GM12878 (cell line): ENCODE measurements at regions not wholly inside any gene's neighbourhood (a gene's known extent, or its start where the extent isn't known, plus 50 kb on each side); places are given as distances from the start of the nearest gene placed in this dataset.

Experiments
- ATF7 ChIP-seq: fragments of 450-650 bp; IDR thresholded peaks from 2 replicates; pipeline ENCODE4 v1.6.1; 2016; ENCODE audit warnings: low read depth, mild to moderate bottlenecking
- BMI1 ChIP-seq: fragments of 450-650 bp; IDR thresholded peaks from 2 replicates; pipeline ENCODE4 v1.6.1; 2016; ENCODE audit warnings: mild to moderate bottlenecking, moderate library complexity, borderline replicate concordance
- BRCA1 ChIP-seq: IDR thresholded peaks from 2 replicates; pipeline ENCODE4 v1.6.1; 2011; ENCODE audit warnings: low read depth, low read length, improper control_type of control experiment
- CEBPZ ChIP-seq: fragments of 150-350 bp; IDR thresholded peaks from 2 replicates; pipeline ENCODE4 v1.6.1; 2016; ENCODE audit warnings: low read depth, low read length
- GABPA ChIP-seq: IDR thresholded peaks from 2 replicates; pipeline ENCODE4 v1.6.1; 2014; ENCODE audit warnings: antibody characterized with exemption, low read depth, mild to moderate bottlenecking, inconsistent platforms
- GATAD2B ChIP-seq: fragments of 450-650 bp; conservative IDR thresholded peaks from 2 replicates; pipeline ENCODE4 v1.6.1; 2017; ENCODE audit warnings: low read depth, mild to moderate bottlenecking, moderate library complexity
- HDGF ChIP-seq: fragments of 450-650 bp; IDR thresholded peaks from 2 replicates; pipeline ENCODE4 v1.6.1; 2016; ENCODE audit warnings: antibody characterized with exemption
- HSF1 ChIP-seq: fragments of 150-350 bp; IDR thresholded peaks from 2 replicates; pipeline ENCODE4 v1.6.1; 2014; ENCODE audit warnings: mild to moderate bottlenecking, low read depth, low read length
- KAT2A ChIP-seq: conservative IDR thresholded peaks from 2 replicates; pipeline ENCODE4 v1.6.1; 2011; ENCODE audit warnings: low read depth, low read length; ENCODE audit not compliant: control insufficient read depth
- KDM1A ChIP-seq: fragments of 200-600 bp; sonication (generic); IDR thresholded peaks from 2 replicates; pipeline ENCODE4 v1.6.1; 2016; ENCODE audit warnings: borderline replicate concordance
- PML ChIP-seq: IDR thresholded peaks from 2 replicates; pipeline ENCODE4 v1.6.1; 2012; ENCODE audit warnings: low read length, inconsistent platforms
- POLR2AphosphoS5 ChIP-seq: IDR thresholded peaks from 2 replicates; pipeline ENCODE4 v1.6.1; 2011; ENCODE audit warnings: mild to moderate bottlenecking, low read length, inconsistent platforms
- STAT1 ChIP-seq: fragments of 450-650 bp; conservative IDR thresholded peaks from 2 replicates; pipeline ENCODE4 v1.6.1; 2014; ENCODE audit warnings: antibody characterized with exemption, mild to moderate bottlenecking
- SUPT20H ChIP-seq: IDR thresholded peaks from 2 replicates; pipeline ENCODE4 v1.6.1; 2011; ENCODE audit warnings: low read depth, mild to moderate bottlenecking, low read length, moderate library complexity, borderline replicate concordance; ENCODE audit not compliant: control insufficient read depth
- YY1 ChIP-seq: IDR thresholded peaks from 2 replicates; pipeline ENCODE4 v1.6.1; 2011; ENCODE audit warnings: low read depth, mild to moderate bottlenecking, low read length
- ZNF217 ChIP-seq: fragments of 450-650 bp; IDR thresholded peaks from 2 replicates; pipeline ENCODE4 v1.6.1; 2017; ENCODE audit warnings: antibody characterized with exemption, mild to moderate bottlenecking
- TF ChIP-seq, protein P1 (sequence below), 3 experiments: IDR thresholded peaks in 2 of 3; conservative IDR thresholded peaks in 1 of 3; 2 replicates each; pipeline ENCODE4 v1.5.1; 2011; ENCODE audit warnings: low read depth in 3 of 3, low read length in 3 of 3, mild to moderate bottlenecking in 3 of 3, control low read depth in 2 of 3, moderate library complexity in 2 of 3, inconsistent platforms in 1 of 3, mixed read lengths in 1 of 3; ENCODE audit not compliant: control insufficient read depth in 2 of 3, insufficient read depth in 1 of 3; ENCODE audit errors: extremely low read depth in 1 of 3
- TF ChIP-seq, protein P2 (sequence below): fragments of 450-650 bp; IDR thresholded peaks from 2 replicates; pipeline ENCODE4 v1.6.1; 2017; ENCODE audit warnings: borderline replicate concordance
- TF ChIP-seq, protein P3 (sequence below): fragments of 450-650 bp; formaldehyde crosslinking; IDR thresholded peaks from 2 replicates; pipeline ENCODE4 v1.5.0; 2022; ENCODE audit warnings: mild to moderate bottlenecking, missing genetic modification characterization

GRCh38 chr17:70344386-70345060 lies 175.2 kb downstream of the KCNJ2 start (continued):
- TF ChIP-seq, protein P1, sequence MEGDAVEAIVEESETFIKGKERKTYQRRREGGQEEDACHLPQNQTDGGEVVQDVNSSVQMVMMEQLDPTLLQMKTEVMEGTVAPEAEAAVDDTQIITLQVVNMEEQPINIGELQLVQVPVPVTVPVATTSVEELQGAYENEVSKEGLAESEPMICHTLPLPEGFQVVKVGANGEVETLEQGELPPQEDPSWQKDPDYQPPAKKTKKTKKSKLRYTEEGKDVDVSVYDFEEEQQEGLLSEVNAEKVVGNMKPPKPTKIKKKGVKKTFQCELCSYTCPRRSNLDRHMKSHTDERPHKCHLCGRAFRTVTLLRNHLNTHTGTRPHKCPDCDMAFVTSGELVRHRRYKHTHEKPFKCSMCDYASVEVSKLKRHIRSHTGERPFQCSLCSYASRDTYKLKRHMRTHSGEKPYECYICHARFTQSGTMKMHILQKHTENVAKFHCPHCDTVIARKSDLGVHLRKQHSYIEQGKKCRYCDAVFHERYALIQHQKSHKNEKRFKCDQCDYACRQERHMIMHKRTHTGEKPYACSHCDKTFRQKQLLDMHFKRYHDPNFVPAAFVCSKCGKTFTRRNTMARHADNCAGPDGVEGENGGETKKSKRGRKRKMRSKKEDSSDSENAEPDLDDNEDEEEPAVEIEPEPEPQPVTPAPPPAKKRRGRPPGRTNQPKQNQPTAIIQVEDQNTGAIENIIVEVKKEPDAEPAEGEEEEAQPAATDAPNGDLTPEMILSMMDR (IDR thresholded peaks at IDR 0.05 in 2 of 3, conservative IDR thresholded peaks at IDR 0.05 in 1 of 3; ENCODE audit: control insufficient read depth in 2 of 3, extremely low read depth in 1 of 3, insufficient read depth in 1 of 3, low read depth in 3 of 3, low read length in 3 of 3), result no peak
- no peak for TF ChIP-seq POLR2AphosphoS5
- TF ChIP-seq CEBPZ, result no peak
- TF ChIP-seq GATAD2B, result no peak
- no peak for TF ChIP-seq KDM1A
- TF ChIP-seq GABPA, result 0 out of 2 replicates have a peak, but pooled peaks have one; percentile 2
- no peak for TF ChIP-seq SUPT20H
- no peak for TF ChIP-seq KAT2A
- TF ChIP-seq BRCA1, result no peak
- no peak for TF ChIP-seq YY1
- TF ChIP-seq HDGF, result no peak
- TF ChIP-seq ZNF217, result no peak
- TF ChIP-seq ATF7, result peak; percentile 48; the same call in 1 of the 2 replicates
- TF ChIP-seq, protein P2, sequence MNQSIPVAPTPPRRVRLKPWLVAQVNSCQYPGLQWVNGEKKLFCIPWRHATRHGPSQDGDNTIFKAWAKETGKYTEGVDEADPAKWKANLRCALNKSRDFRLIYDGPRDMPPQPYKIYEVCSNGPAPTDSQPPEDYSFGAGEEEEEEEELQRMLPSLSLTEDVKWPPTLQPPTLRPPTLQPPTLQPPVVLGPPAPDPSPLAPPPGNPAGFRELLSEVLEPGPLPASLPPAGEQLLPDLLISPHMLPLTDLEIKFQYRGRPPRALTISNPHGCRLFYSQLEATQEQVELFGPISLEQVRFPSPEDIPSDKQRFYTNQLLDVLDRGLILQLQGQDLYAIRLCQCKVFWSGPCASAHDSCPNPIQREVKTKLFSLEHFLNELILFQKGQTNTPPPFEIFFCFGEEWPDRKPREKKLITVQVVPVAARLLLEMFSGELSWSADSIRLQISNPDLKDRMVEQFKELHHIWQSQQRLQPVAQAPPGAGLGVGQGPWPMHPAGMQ, result no peak
- TF ChIP-seq HSF1, result no peak
- no peak for TF ChIP-seq BMI1
- TF ChIP-seq, protein P3, sequence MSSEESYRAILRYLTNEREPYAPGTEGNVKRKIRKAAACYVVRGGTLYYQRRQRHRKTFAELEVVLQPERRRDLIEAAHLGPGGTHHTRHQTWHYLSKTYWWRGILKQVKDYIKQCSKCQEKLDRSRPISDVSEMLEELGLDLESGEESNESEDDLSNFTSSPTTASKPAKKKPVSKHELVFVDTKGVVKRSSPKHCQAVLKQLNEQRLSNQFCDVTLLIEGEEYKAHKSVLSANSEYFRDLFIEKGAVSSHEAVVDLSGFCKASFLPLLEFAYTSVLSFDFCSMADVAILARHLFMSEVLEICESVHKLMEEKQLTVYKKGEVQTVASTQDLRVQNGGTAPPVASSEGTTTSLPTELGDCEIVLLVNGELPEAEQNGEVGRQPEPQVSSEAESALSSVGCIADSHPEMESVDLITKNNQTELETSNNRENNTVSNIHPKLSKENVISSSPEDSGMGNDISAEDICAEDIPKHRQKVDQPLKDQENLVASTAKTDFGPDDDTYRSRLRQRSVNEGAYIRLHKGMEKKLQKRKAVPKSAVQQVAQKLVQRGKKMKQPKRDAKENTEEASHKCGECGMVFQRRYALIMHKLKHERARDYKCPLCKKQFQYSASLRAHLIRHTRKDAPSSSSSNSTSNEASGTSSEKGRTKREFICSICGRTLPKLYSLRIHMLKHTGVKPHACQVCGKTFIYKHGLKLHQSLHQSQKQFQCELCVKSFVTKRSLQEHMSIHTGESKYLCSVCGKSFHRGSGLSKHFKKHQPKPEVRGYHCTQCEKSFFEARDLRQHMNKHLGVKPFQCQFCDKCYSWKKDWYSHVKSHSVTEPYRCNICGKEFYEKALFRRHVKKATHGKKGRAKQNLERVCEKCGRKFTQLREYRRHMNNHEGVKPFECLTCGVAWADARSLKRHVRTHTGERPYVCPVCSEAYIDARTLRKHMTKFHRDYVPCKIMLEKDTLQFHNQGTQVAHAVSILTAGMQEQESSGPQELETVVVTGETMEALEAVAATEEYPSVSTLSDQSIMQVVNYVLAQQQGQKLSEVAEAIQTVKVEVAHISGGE, result no peak
- TF ChIP-seq STAT1, result no peak
- TF ChIP-seq PML, result no peak
